ENCODE measurements at regions not wholly inside any gene's neighbourhood (a gene's known extent, or its start where the extent isn't known, plus 50 kb on each side); places are given as distances from the start of the nearest gene placed in this dataset.

DNA sequence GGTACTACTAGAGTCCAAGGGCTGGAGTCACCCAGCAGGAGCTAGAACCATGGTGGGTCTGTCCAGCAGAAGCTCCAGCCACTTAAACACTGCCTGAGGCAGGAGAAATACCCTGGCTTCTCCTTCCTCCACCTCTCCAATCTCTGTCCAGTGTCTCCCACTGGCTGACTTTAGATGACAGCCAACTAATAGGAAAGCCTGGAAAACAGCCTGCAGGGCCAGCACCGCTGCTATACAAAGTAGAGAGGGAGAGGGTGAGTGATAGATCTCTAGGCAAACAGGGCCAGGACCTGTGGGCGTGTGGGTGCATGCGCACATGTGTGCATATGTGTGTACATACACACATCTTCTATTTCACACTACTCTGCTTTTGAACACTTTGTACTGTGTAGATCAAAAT lies 56.5 kb upstream of the ATP8A1 start:
- DNase-seq (ENCODE audit: low spot score) (no peak), ATAC-seq (no peak)
- peaks cover 29% of the 10 kb centered on the region for H3K4me1 Mint-ChIP-seq
- peaks cover 6% of the 10 kb centered on the region; the same call in 1 of the 2 replicates for H3K9me3 Mint-ChIP-seq
- no peak overlapping the region for H3K27ac Mint-ChIP-seq
- H3K4me3 Mint-ChIP-seq = no peak overlapping the region
- POLR2A ChIA-PET = no interaction called here
- H3K27me3 Mint-ChIP-seq (ENCODE audit: low read depth) = no peaks in the 10 kb centered on the region
- no peaks in the 10 kb centered on the region for H3K36me3 Mint-ChIP-seq
- TF ChIP-seq JUN (CRISPR knock-in tag; IDR thresholded peaks at IDR 0.05) = no peak
- TF ChIP-seq HMGA2 (CRISPR knock-in tag; IDR thresholded peaks at IDR 0.05) = no peak
- no peak for TF ChIP-seq PRRX2 (CRISPR knock-in tag; IDR thresholded peaks at IDR 0.05)
- TF ChIP-seq, protein P1, sequence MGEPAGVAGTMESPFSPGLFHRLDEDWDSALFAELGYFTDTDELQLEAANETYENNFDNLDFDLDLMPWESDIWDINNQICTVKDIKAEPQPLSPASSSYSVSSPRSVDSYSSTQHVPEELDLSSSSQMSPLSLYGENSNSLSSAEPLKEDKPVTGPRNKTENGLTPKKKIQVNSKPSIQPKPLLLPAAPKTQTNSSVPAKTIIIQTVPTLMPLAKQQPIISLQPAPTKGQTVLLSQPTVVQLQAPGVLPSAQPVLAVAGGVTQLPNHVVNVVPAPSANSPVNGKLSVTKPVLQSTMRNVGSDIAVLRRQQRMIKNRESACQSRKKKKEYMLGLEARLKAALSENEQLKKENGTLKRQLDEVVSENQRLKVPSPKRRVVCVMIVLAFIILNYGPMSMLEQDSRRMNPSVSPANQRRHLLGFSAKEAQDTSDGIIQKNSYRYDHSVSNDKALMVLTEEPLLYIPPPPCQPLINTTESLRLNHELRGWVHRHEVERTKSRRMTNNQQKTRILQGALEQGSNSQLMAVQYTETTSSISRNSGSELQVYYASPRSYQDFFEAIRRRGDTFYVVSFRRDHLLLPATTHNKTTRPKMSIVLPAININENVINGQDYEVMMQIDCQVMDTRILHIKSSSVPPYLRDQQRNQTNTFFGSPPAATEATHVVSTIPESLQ (CRISPR knock-in tag; IDR thresholded peaks at IDR 0.05) = no peak
- TF ChIP-seq ZNF423 (CRISPR knock-in tag; IDR thresholded peaks at IDR 0.05) = no peak
- TF ChIP-seq TEAD4 (CRISPR knock-in tag; IDR thresholded peaks at IDR 0.05) = no peak
- no peak for TF ChIP-seq CREM (CRISPR knock-in tag; IDR thresholded peaks at IDR 0.05)
- TF ChIP-seq, protein P2, sequence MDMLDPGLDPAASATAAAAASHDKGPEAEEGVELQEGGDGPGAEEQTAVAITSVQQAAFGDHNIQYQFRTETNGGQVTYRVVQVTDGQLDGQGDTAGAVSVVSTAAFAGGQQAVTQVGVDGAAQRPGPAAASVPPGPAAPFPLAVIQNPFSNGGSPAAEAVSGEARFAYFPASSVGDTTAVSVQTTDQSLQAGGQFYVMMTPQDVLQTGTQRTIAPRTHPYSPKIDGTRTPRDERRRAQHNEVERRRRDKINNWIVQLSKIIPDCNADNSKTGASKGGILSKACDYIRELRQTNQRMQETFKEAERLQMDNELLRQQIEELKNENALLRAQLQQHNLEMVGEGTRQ (CRISPR knock-in tag; IDR thresholded peaks at IDR 0.05) = no peak
- TF ChIP-seq, protein P3, sequence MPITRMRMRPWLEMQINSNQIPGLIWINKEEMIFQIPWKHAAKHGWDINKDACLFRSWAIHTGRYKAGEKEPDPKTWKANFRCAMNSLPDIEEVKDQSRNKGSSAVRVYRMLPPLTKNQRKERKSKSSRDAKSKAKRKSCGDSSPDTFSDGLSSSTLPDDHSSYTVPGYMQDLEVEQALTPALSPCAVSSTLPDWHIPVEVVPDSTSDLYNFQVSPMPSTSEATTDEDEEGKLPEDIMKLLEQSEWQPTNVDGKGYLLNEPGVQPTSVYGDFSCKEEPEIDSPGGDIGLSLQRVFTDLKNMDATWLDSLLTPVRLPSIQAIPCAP (CRISPR knock-in tag; IDR thresholded peaks at IDR 0.05) = no peak
- TF ChIP-seq, protein P4, sequence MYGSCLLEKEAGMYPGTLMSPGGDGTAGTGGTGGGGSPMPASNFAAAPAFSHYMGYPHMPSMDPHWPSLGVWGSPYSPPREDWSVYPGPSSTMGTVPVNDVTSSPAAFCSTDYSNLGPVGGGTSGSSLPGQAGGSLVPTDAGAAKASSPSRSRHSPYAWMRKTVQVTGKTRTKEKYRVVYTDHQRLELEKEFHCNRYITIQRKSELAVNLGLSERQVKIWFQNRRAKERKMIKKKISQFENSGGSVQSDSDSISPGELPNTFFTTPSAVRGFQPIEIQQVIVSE (CRISPR knock-in tag; IDR thresholded peaks at IDR 0.05; ENCODE audit: borderline replicate concordance) = no peak
- no peak for TF ChIP-seq ESRRA (CRISPR knock-in tag; IDR thresholded peaks at IDR 0.05; ENCODE audit: borderline replicate concordance)
- no peak for TF ChIP-seq ZNF219 (CRISPR knock-in tag; IDR thresholded peaks at IDR 0.05; ENCODE audit: borderline replicate concordance)
- CTCF ChIA-PET = no interaction called here

DNA sequence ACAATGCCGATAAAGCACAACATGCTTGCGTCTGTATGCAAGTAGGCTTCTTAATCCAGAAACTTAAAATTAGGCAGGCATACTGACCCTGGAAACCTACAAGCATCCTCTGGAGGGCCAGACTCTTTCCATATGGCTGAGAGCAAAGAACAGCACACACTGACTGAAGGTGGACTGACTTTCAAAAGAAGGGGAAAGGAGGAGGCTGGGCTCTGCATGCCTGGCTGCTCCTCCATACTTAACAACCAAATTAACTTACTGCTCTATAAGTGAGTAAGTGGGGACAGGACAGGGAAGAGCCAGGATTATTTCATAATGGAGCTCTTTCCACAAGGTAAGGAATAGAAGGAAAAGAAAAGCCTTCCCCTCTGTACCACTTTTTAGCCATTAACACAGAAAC lies 55.9 kb upstream of the ATP8A1 start:
- no peak overlapping the region for H3K4me3 Mint-ChIP-seq
- no peak for TF ChIP-seq ZNF423 (CRISPR knock-in tag; IDR thresholded peaks at IDR 0.05)
- TF ChIP-seq IRF2 (CRISPR knock-in tag; IDR thresholded peaks at IDR 0.05; ENCODE audit: borderline replicate concordance, low read depth) = no peak
- no peak for TF ChIP-seq NR2C2 (CRISPR knock-in tag; IDR thresholded peaks at IDR 0.05)
- TF ChIP-seq ZNF263 (CRISPR knock-in tag; IDR thresholded peaks at IDR 0.05; ENCODE audit: low read depth) = no peak
- no peak for TF ChIP-seq JUN (CRISPR knock-in tag; IDR thresholded peaks at IDR 0.05)
- no peak for TF ChIP-seq KAT7 (CRISPR knock-in tag; IDR thresholded peaks at IDR 0.05; ENCODE audit: borderline replicate concordance)
- TF ChIP-seq, protein P5, sequence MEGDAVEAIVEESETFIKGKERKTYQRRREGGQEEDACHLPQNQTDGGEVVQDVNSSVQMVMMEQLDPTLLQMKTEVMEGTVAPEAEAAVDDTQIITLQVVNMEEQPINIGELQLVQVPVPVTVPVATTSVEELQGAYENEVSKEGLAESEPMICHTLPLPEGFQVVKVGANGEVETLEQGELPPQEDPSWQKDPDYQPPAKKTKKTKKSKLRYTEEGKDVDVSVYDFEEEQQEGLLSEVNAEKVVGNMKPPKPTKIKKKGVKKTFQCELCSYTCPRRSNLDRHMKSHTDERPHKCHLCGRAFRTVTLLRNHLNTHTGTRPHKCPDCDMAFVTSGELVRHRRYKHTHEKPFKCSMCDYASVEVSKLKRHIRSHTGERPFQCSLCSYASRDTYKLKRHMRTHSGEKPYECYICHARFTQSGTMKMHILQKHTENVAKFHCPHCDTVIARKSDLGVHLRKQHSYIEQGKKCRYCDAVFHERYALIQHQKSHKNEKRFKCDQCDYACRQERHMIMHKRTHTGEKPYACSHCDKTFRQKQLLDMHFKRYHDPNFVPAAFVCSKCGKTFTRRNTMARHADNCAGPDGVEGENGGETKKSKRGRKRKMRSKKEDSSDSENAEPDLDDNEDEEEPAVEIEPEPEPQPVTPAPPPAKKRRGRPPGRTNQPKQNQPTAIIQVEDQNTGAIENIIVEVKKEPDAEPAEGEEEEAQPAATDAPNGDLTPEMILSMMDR (IDR thresholded peaks at IDR 0.05) = no peak
- no peak for TF ChIP-seq NFATC4 (CRISPR knock-in tag; IDR thresholded peaks at IDR 0.05)
- TF ChIP-seq, protein P6, sequence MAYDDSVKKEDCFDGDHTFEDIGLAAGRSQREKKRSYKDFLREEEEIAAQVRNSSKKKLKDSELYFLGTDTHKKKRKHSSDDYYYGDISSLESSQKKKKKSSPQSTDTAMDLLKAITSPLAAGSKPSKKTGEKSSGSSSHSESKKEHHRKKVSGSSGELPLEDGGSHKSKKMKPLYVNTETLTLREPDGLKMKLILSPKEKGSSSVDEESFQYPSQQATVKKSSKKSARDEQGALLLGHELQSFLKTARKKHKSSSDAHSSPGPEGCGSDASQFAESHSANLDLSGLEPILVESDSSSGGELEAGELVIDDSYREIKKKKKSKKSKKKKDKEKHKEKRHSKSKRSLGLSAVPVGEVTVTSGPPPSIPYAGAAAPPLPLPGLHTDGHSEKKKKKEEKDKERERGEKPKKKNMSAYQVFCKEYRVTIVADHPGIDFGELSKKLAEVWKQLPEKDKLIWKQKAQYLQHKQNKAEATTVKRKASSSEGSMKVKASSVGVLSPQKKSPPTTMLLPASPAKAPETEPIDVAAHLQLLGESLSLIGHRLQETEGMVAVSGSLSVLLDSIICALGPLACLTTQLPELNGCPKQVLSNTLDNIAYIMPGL (CRISPR knock-in tag; IDR thresholded peaks at IDR 0.05) = no peak
- TF ChIP-seq, protein P7, sequence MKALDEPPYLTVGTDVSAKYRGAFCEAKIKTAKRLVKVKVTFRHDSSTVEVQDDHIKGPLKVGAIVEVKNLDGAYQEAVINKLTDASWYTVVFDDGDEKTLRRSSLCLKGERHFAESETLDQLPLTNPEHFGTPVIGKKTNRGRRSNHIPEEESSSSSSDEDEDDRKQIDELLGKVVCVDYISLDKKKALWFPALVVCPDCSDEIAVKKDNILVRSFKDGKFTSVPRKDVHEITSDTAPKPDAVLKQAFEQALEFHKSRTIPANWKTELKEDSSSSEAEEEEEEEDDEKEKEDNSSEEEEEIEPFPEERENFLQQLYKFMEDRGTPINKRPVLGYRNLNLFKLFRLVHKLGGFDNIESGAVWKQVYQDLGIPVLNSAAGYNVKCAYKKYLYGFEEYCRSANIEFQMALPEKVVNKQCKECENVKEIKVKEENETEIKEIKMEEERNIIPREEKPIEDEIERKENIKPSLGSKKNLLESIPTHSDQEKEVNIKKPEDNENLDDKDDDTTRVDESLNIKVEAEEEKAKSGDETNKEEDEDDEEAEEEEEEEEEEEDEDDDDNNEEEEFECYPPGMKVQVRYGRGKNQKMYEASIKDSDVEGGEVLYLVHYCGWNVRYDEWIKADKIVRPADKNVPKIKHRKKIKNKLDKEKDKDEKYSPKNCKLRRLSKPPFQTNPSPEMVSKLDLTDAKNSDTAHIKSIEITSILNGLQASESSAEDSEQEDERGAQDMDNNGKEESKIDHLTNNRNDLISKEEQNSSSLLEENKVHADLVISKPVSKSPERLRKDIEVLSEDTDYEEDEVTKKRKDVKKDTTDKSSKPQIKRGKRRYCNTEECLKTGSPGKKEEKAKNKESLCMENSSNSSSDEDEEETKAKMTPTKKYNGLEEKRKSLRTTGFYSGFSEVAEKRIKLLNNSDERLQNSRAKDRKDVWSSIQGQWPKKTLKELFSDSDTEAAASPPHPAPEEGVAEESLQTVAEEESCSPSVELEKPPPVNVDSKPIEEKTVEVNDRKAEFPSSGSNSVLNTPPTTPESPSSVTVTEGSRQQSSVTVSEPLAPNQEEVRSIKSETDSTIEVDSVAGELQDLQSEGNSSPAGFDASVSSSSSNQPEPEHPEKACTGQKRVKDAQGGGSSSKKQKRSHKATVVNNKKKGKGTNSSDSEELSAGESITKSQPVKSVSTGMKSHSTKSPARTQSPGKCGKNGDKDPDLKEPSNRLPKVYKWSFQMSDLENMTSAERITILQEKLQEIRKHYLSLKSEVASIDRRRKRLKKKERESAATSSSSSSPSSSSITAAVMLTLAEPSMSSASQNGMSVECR (CRISPR knock-in tag; IDR thresholded peaks at IDR 0.05; ENCODE audit: borderline replicate concordance) = no peak
- TF ChIP-seq, protein P8, sequence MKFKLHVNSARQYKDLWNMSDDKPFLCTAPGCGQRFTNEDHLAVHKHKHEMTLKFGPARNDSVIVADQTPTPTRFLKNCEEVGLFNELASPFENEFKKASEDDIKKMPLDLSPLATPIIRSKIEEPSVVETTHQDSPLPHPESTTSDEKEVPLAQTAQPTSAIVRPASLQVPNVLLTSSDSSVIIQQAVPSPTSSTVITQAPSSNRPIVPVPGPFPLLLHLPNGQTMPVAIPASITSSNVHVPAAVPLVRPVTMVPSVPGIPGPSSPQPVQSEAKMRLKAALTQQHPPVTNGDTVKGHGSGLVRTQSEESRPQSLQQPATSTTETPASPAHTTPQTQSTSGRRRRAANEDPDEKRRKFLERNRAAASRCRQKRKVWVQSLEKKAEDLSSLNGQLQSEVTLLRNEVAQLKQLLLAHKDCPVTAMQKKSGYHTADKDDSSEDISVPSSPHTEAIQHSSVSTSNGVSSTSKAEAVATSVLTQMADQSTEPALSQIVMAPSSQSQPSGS (CRISPR knock-in tag; IDR thresholded peaks at IDR 0.05; ENCODE audit: borderline replicate concordance, low read depth) = no peak
- TF ChIP-seq SP1 (CRISPR knock-in tag; conservative IDR thresholded peaks at IDR 0.05) = no peak

More for the DNA sequence above, 55.9 kb upstream of the ATP8A1 start:
- Mint-ChIP-seq H3K27ac (no peak overlapping the region), H3K9me3 (0 out of 2 replicates have a peak, but pooled peaks cover 6% of the 10 kb centered on the region), H3K27me3 (ENCODE audit: low read depth) (no peaks in the 10 kb centered on the region), H3K4me1 (peaks cover 31% of the 10 kb centered on the region), H3K36me3 (no peaks in the 10 kb centered on the region)
- peak; percentile 49 for ATAC-seq
- DNase-seq (ENCODE audit: low spot score) = no peak
- ChIA-PET CTCF (no interaction called here), POLR2A (no interaction called here)

Data from WTC11 (cell line).